SK-N-SH treated with all-trans-retinoic acid at 6 μM for 48 hours (cell line): ENCODE measurements at regions not wholly inside any gene's neighbourhood (a gene's known extent, or its start where the extent isn't known, plus 50 kb on each side); places are given as distances from the start of the nearest gene placed in this dataset.

ENCODE experiments used
- ATAC-seq: fragments of 200-7000 bp; cut with Tn5 transposase; 3 replicates; pipeline ENCODE4 v1.9.1; 2020; ENCODE audit warnings: mild to moderate bottlenecking, moderate library complexity
- ARNTL ChIP-seq: fragments of 450-650 bp; formaldehyde crosslinking; IDR thresholded peaks from 2 replicates; pipeline ENCODE4 v1.5.0; 2020; ENCODE audit warnings: low read depth, mild to moderate bottlenecking, moderate library complexity, borderline replicate concordance
- BACH2 ChIP-seq: fragments of 250-450 bp; sonication (Bioruptor Pico); IDR thresholded peaks from 2 replicates; pipeline ENCODE4 v1.9.0; 2021; ENCODE audit warnings: mild to moderate bottlenecking, borderline replicate concordance
- CSDC2 ChIP-seq: fragments of 250-450 bp; sonication (Bioruptor Pico); IDR thresholded peaks from 2 replicates; pipeline ENCODE4 v1.5.0; 2020; ENCODE audit warnings: mild to moderate bottlenecking, moderate library complexity
- ESRRG ChIP-seq: fragments of 250-450 bp; sonication (Bioruptor Pico); IDR thresholded peaks from 2 replicates; pipeline ENCODE4 v1.6.1; 2021; ENCODE audit warnings: mild to moderate bottlenecking
- ISL1 ChIP-seq: fragments of 250-450 bp; sonication (Bioruptor Pico); IDR thresholded peaks from 2 replicates; pipeline ENCODE4 v2.1.2; 2022; ENCODE audit warnings: mild to moderate bottlenecking, moderate library complexity
- OSR1 ChIP-seq: fragments of 250-450 bp; sonication (Bioruptor Pico); IDR thresholded peaks from 2 replicates; pipeline ENCODE4 v1.8.0; 2022; ENCODE audit warnings: moderate library complexity, mild to moderate bottlenecking, inconsistent platforms
- PPARA ChIP-seq: fragments of 250-450 bp; sonication (Bioruptor Pico); IDR thresholded peaks from 2 replicates; pipeline ENCODE4 v1.5.0; 2020; ENCODE audit warnings: mild to moderate bottlenecking, borderline replicate concordance
- RARB ChIP-seq: fragments of 250-450 bp; sonication (Bioruptor Pico); IDR thresholded peaks from 2 replicates; pipeline ENCODE4 v1.8.0; 2021; ENCODE audit warnings: mild to moderate bottlenecking, moderate library complexity
- SNAI2 ChIP-seq: fragments of 250-450 bp; sonication (Bioruptor Pico); IDR thresholded peaks from 2 replicates; pipeline ENCODE4 v1.5.0; 2020; ENCODE audit warnings: mild to moderate bottlenecking, moderate library complexity
- TCF4 ChIP-seq: fragments of 250-450 bp; sonication (Bioruptor Pico); IDR thresholded peaks from 2 replicates; pipeline ENCODE4 v1.8.0; 2021; ENCODE audit warnings: mild to moderate bottlenecking, moderate library complexity, borderline replicate concordance
- TOX ChIP-seq: fragments of 250-450 bp; sonication (Bioruptor Pico); IDR thresholded peaks from 2 replicates; pipeline ENCODE4 v1.8.0; 2021; ENCODE audit warnings: mild to moderate bottlenecking, moderate library complexity, borderline replicate concordance
- ZC3H10 ChIP-seq: fragments of 250-450 bp; sonication (Bioruptor Pico); IDR thresholded peaks from 2 replicates; pipeline ENCODE4 v1.5.1; 2021; ENCODE audit warnings: mild to moderate bottlenecking, moderate library complexity
- ZFP3 ChIP-seq: fragments of 250-450 bp; sonication (Bioruptor Pico); IDR thresholded peaks from 2 replicates; pipeline ENCODE4 v1.5.0; 2020; ENCODE audit warnings: mild to moderate bottlenecking, moderate library complexity
- ZFP30 ChIP-seq: fragments of 450-650 bp; formaldehyde crosslinking; IDR thresholded peaks from 2 replicates; pipeline ENCODE4 v1.5.0; 2022; ENCODE audit warnings: mild to moderate bottlenecking, moderate library complexity
- ZNF70 ChIP-seq: fragments of 450-650 bp; formaldehyde crosslinking; IDR thresholded peaks from 2 replicates; pipeline ENCODE4 v1.5.0; 2020; ENCODE audit warnings: mild to moderate bottlenecking, moderate library complexity
- ZNF8 ChIP-seq: fragments of 450-650 bp; formaldehyde crosslinking; IDR thresholded peaks from 2 replicates; pipeline ENCODE4 v1.5.0; 2020; ENCODE audit warnings: mild to moderate bottlenecking, moderate library complexity
- TF ChIP-seq, protein P1 (sequence below): fragments of 250-450 bp; sonication (Bioruptor Pico); IDR thresholded peaks from 2 replicates; pipeline ENCODE4 v1.8.0; 2021; ENCODE audit warnings: low read depth, mild to moderate bottlenecking, moderate library complexity, borderline replicate concordance
- TF ChIP-seq, protein P2 (sequence below): fragments of 250-450 bp; sonication (Bioruptor Pico); IDR thresholded peaks from 2 replicates; pipeline ENCODE4 v1.8.0; 2020; ENCODE audit warnings: mild to moderate bottlenecking, moderate library complexity, borderline replicate concordance
- TF ChIP-seq, protein P3 (sequence below): fragments of 250-450 bp; sonication (Bioruptor Pico); IDR thresholded peaks from 2 replicates; pipeline ENCODE4 v1.5.0; 2020; ENCODE audit warnings: mild to moderate bottlenecking, moderate library complexity
- TF ChIP-seq, protein P4 (sequence below): fragments of 250-450 bp; sonication (Bioruptor Pico); IDR thresholded peaks from 2 replicates; pipeline ENCODE4 v1.5.1; 2021; ENCODE audit warnings: mild to moderate bottlenecking, moderate library complexity
- TF ChIP-seq, protein P5 (sequence below): fragments of 250-450 bp; sonication (Bioruptor Pico); IDR thresholded peaks from 2 replicates; pipeline ENCODE4 v1.5.1; 2020; ENCODE audit warnings: low read depth, mild to moderate bottlenecking, moderate library complexity

DNA sequence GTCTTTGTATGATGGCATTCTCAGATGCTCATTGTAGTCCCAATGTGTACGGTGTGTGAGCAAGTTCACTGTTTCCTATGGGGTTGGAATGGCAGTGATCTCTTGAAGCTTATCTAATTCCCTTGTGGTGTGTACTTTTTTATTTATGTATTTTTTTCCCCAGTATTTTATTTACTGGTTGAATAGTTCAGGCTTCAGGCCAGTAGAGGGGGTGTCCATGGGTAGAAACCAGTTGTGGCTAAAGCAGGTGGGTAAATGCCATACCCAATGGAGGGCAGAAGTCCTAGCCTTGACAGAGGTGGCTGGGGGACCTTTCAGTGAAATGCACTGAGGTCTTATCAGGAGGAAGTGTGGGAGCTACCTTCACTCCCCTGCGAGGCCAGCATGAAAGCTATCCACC is 351.4 kb upstream of the CWC22 start:
- TF ChIP-seq ZNF8 (CRISPR knock-in tag) (no peak), ZFP3 (CRISPR knock-in tag) (no peak), ARNTL (CRISPR knock-in tag) (no peak), RARB (CRISPR knock-in tag) (no peak), ISL1 (CRISPR knock-in tag) (no peak), TOX (CRISPR knock-in tag) (no peak), OSR1 (CRISPR knock-in tag) (no peak), PPARA (CRISPR knock-in tag) (no peak)
- TF ChIP-seq, protein P1, sequence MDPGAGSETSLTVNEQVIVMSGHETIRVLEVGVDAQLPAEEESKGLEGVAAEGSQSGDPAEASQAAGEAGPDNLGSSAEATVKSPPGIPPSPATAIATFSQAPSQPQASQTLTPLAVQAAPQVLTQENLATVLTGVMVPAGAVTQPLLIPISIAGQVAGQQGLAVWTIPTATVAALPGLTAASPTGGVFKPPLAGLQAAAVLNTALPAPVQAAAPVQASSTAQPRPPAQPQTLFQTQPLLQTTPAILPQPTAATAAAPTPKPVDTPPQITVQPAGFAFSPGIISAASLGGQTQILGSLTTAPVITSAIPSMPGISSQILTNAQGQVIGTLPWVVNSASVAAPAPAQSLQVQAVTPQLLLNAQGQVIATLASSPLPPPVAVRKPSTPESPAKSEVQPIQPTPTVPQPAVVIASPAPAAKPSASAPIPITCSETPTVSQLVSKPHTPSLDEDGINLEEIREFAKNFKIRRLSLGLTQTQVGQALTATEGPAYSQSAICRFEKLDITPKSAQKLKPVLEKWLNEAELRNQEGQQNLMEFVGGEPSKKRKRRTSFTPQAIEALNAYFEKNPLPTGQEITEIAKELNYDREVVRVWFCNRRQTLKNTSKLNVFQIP (CRISPR knock-in tag): no peak
- ATAC-seq: no peak

DNA sequence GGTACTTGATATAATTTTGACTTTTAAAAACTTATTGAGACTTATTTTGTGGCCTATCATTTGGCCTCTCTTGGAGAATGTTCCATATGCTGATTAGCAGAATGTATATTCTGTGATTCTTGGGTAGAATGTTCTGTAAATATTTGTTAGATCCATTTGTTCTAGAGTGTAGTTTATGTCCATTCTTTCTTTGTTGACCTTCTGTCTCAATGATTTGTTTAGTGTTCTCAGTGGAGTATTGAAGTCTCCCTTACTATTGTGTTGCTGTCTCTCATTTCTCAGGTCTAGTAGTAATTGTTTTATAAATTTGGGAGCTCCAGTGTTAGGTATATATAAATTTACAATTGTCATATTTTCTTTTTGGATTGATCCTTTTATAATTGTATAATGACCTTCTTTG is 349.6 kb upstream of the CWC22 start:
- no peak for ATAC-seq
- TF ChIP-seq PPARA (CRISPR knock-in tag) (no peak), TOX (CRISPR knock-in tag) (no peak), BACH2 (CRISPR knock-in tag) (no peak), OSR1 (CRISPR knock-in tag) (no peak), ZNF8 (CRISPR knock-in tag) (no peak), ZFP3 (CRISPR knock-in tag) (no peak), ZNF70 (CRISPR knock-in tag) (no peak), RARB (CRISPR knock-in tag) (no peak), ESRRG (no peak), ZFP30 (CRISPR knock-in tag) (no peak), ZC3H10 (CRISPR knock-in tag) (no peak), TCF4 (CRISPR knock-in tag) (no peak), ISL1 (CRISPR knock-in tag) (no peak), CSDC2 (CRISPR knock-in tag) (no peak), SNAI2 (CRISPR knock-in tag) (no peak)
- TF ChIP-seq, protein P1 (CRISPR knock-in tag): no peak
- TF ChIP-seq, protein P2, sequence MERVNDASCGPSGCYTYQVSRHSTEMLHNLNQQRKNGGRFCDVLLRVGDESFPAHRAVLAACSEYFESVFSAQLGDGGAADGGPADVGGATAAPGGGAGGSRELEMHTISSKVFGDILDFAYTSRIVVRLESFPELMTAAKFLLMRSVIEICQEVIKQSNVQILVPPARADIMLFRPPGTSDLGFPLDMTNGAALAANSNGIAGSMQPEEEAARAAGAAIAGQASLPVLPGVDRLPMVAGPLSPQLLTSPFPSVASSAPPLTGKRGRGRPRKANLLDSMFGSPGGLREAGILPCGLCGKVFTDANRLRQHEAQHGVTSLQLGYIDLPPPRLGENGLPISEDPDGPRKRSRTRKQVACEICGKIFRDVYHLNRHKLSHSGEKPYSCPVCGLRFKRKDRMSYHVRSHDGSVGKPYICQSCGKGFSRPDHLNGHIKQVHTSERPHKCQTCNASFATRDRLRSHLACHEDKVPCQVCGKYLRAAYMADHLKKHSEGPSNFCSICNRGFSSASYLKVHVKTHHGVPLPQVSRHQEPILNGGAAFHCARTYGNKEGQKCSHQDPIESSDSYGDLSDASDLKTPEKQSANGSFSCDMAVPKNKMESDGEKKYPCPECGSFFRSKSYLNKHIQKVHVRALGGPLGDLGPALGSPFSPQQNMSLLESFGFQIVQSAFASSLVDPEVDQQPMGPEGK (CRISPR knock-in tag): no peak
- TF ChIP-seq, protein P3, sequence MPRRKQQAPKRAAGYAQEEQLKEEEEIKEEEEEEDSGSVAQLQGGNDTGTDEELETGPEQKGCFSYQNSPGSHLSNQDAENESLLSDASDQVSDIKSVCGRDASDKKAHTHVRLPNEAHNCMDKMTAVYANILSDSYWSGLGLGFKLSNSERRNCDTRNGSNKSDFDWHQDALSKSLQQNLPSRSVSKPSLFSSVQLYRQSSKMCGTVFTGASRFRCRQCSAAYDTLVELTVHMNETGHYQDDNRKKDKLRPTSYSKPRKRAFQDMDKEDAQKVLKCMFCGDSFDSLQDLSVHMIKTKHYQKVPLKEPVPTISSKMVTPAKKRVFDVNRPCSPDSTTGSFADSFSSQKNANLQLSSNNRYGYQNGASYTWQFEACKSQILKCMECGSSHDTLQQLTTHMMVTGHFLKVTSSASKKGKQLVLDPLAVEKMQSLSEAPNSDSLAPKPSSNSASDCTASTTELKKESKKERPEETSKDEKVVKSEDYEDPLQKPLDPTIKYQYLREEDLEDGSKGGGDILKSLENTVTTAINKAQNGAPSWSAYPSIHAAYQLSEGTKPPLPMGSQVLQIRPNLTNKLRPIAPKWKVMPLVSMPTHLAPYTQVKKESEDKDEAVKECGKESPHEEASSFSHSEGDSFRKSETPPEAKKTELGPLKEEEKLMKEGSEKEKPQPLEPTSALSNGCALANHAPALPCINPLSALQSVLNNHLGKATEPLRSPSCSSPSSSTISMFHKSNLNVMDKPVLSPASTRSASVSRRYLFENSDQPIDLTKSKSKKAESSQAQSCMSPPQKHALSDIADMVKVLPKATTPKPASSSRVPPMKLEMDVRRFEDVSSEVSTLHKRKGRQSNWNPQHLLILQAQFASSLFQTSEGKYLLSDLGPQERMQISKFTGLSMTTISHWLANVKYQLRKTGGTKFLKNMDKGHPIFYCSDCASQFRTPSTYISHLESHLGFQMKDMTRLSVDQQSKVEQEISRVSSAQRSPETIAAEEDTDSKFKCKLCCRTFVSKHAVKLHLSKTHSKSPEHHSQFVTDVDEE (CRISPR knock-in tag): no peak
- TF ChIP-seq, protein P4, sequence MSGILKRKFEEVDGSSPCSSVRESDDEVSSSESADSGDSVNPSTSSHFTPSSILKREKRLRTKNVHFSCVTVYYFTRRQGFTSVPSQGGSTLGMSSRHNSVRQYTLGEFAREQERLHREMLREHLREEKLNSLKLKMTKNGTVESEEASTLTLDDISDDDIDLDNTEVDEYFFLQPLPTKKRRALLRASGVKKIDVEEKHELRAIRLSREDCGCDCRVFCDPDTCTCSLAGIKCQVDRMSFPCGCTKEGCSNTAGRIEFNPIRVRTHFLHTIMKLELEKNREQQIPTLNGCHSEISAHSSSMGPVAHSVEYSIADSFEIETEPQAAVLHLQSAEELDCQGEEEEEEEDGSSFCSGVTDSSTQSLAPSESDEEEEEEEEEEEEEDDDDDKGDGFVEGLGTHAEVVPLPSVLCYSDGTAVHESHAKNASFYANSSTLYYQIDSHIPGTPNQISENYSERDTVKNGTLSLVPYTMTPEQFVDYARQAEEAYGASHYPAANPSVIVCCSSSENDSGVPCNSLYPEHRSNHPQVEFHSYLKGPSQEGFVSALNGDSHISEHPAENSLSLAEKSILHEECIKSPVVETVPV (CRISPR knock-in tag): no peak
- TF ChIP-seq, protein P5, sequence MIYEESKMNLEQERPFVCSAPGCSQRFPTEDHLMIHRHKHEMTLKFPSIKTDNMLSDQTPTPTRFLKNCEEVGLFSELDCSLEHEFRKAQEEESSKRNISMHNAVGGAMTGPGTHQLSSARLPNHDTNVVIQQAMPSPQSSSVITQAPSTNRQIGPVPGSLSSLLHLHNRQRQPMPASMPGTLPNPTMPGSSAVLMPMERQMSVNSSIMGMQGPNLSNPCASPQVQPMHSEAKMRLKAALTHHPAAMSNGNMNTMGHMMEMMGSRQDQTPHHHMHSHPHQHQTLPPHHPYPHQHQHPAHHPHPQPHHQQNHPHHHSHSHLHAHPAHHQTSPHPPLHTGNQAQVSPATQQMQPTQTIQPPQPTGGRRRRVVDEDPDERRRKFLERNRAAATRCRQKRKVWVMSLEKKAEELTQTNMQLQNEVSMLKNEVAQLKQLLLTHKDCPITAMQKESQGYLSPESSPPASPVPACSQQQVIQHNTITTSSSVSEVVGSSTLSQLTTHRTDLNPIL (CRISPR knock-in tag): no peak
